ENCODE measurements at regions not wholly inside any gene's neighbourhood (a gene's known extent, or its start where the extent isn't known, plus 50 kb on each side); places are given as distances from the start of the nearest gene placed in this dataset.

GRCh38 chr9:73243078-73243477 is 91.4 kb downstream of the ANXA1 start:
- TF ChIP-seq SIN3A (IDR thresholded peaks at IDR 0.05; ENCODE audit: borderline replicate concordance, insufficient read depth, low read length) (no peak), REST (IDR thresholded peaks at IDR 0.05; ENCODE audit: insufficient read depth in 1 of 2, low read depth in 2 of 2, low read length in 2 of 2) (no peak), POLR2AphosphoS5 (IDR thresholded peaks at IDR 0.05; ENCODE audit: low read depth, low read length) (no peak)

All from PFSK-1 (cell line).